ENCODE measurements at regions not wholly inside any gene's neighbourhood (a gene's known extent, or its start where the extent isn't known, plus 50 kb on each side); places are given as distances from the start of the nearest gene placed in this dataset.

DNA sequence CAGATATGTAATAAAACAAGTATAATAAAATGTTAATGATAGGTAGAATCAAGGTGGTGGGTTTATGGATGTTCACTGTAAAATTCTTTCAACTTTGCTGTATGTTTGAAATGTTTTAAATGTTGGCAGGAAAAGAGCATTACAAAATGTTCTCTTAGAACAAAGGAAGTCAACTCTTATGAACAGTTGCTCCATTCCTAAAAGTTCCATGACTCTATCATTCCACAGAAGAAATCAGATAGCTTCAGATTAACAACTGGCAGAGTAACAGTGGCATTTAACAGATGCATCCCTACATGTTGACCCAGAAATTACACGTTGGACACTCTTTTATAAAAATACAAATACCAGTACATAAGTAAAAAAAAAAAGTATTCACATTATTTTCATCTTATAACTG lies 2023.7 kb downstream of the ARAP2 start:
- TF ChIP-seq POLR2A (IDR thresholded peaks at IDR 0.05; ENCODE audit: low read depth, low read length) (no peak), POLR2AphosphoS5 (IDR thresholded peaks at IDR 0.05; ENCODE audit: low read depth, low read length) (no peak), TAF1 (IDR thresholded peaks at IDR 0.05; ENCODE audit: borderline replicate concordance, low read depth, low read length) (no peak)
